GM19023 (cell line): ENCODE measurements at regions not wholly inside any gene's neighbourhood (a gene's known extent, or its start where the extent isn't known, plus 50 kb on each side); places are given as distances from the start of the nearest gene placed in this dataset.

ENCODE experiments used
- ATAC-seq: cut with Tn5 transposase; IDR thresholded peaks from one replicate; pipeline ENCODE4 v1.9.1; 2021; ENCODE audit warnings: mild to moderate bottlenecking, moderate library complexity; ENCODE audit not compliant: unreplicated experiment

GRCh38 chr15:62431817-62432216, 266.7 kb upstream of the C2CD4B start:
- no peak for ATAC-seq

- no peak for ATAC-seq
Measured at GRCh38 chr15:62432702-62433398, 267.8 kb upstream of the C2CD4B start.

- ATAC-seq: no peak
Measured at GRCh38 chr15:62436235-62436634, 271.1 kb upstream of the C2CD4B start.

GRCh38 chr15:62437753-62438152, 272.7 kb upstream of the C2CD4B start:
- no peak for ATAC-seq

GRCh38 chr15:62439543-62440016, 274.5 kb upstream of the C2CD4B start:
- ATAC-seq: no peak

- ATAC-seq: no peak
Measured at GRCh38 chr15:62440362-62441105, 275.4 kb upstream of the C2CD4B start.

GRCh38 chr15:62444104-62445022, 279.3 kb upstream of the C2CD4B start:
- no peak for ATAC-seq

GRCh38 chr15:62445244-62445643, 280.2 kb upstream of the C2CD4B start:
- ATAC-seq: no peak

GRCh38 chr15:62446984-62447383, 281.9 kb upstream of the C2CD4B start:
- no peak for ATAC-seq

- no peak for ATAC-seq
Measured at GRCh38 chr15:62447742-62448141, 282.7 kb upstream of the C2CD4B start.

GRCh38 chr15:62449638-62450037, 284.6 kb upstream of the C2CD4B start:
- ATAC-seq: no peak

- no peak for ATAC-seq
Measured at GRCh38 chr15:62450061-62450460, 285.0 kb upstream of the C2CD4B start.

GRCh38 chr15:62452026-62452425, 286.9 kb upstream of the C2CD4B start:
- no peak for ATAC-seq

GRCh38 chr15:62452667-62453066, 287.6 kb upstream of the C2CD4B start:
- no peak for ATAC-seq

GRCh38 chr15:62453375-62453774, 288.3 kb upstream of the C2CD4B start:
- ATAC-seq: no peak

GRCh38 chr15:62453981-62454380, 288.9 kb upstream of the C2CD4B start:
- no peak for ATAC-seq

GRCh38 chr15:62454567-62455172, 289.6 kb upstream of the C2CD4B start:
- no peak for ATAC-seq

- no peak for ATAC-seq
Measured at GRCh38 chr15:62455441-62455921, 290.4 kb upstream of the C2CD4B start.

- no peak for ATAC-seq
Measured at GRCh38 chr15:62456011-62456920, 291.2 kb upstream of the C2CD4B start.

GRCh38 chr15:62457100-62457499, 292.0 kb upstream of the C2CD4B start:
- no peak for ATAC-seq
